ENCODE measurements at regions not wholly inside any gene's neighbourhood (a gene's known extent, or its start where the extent isn't known, plus 50 kb on each side); places are given as distances from the start of the nearest gene placed in this dataset.

- TF ChIP-seq CTCF (IDR thresholded peaks at IDR 0.05) (no peak), POLR2A (IDR thresholded peaks at IDR 0.05) (no peak)
Observed at GRCh38 chr13:40316301-40316700, 350.1 kb downstream of the FOXO1 start.
